Endothelial cell of umbilical vein (primary cell): ENCODE measurements at regions not wholly inside any gene's neighbourhood (a gene's known extent, or its start where the extent isn't known, plus 50 kb on each side); places are given as distances from the start of the nearest gene placed in this dataset.

Experiments
- BruUV-seq: library from RNA; stranded (reverse); fragments of 400-500 nt; replicated peaks from 2 replicates; lab custom pipeline; 2021; lab: Mats Ljungman, UMichigan
- CTCF ChIA-PET: fragments of 300-600, 350-600 bp; sonication (Branson Sonifier 250); formaldehyde crosslinking; loops from one replicate; lab custom pipeline; 2021; ENCODE audit warnings: antibody characterized with exemption, inconsistent platforms; lab: Charles Lee
- POLR2A ChIA-PET: fragments of 300-600, 350-600 bp; sonication (Branson Sonifier 250); formaldehyde crosslinking; loops from one replicate; lab custom pipeline; 2021; ENCODE audit warnings: antibody characterized with exemption, inconsistent platforms; lab: Charles Lee
- DNase-seq: peaks from one replicate; pipeline ENCODE4 v3.0.0-alpha.2; 2011; ENCODE audit warnings: low read depth, low spot score
- FAIRE-seq: peaks from 2 replicates; lab custom pipeline; 2011; peaks lifted over from hg19 to GRCh38; lab: Jason Lieb, UNC
- H2AFZ ChIP-seq: 2 replicates; pipeline ENCODE4 v1.6.0; 2012; ENCODE audit warnings: low read depth, low read length, control low read depth, inconsistent platforms
- H3K27ac ChIP-seq: 2 replicates; pipeline ENCODE4 v1.5.1; 2011; ENCODE audit warnings: low read depth, mild to moderate bottlenecking, control low read depth, low read length, moderate library complexity; ENCODE audit not compliant: insufficient read depth
- H3K27me3 ChIP-seq, 2 experiments: 2 replicates each; pipeline versions ENCODE4 v1.6.0 to v1.6.1; 2011; ENCODE audit warnings: low read length in 2 of 2, mixed read lengths in 1 of 2; ENCODE audit not compliant: control insufficient read depth in 2 of 2, insufficient read depth in 2 of 2
- H3K36me3 ChIP-seq, 2 experiments: 2 replicates in 1 of 2; 3 replicates in 1 of 2; pipeline ENCODE4 v1.5.1; 2011; ENCODE audit warnings: low read length in 2 of 2, mild to moderate bottlenecking in 1 of 2, moderate library complexity in 1 of 2; ENCODE audit not compliant: control insufficient read depth in 2 of 2, insufficient read depth in 2 of 2; ENCODE audit errors: extremely low read depth in 1 of 2
- H3K4me1 ChIP-seq: 3 replicates; pipeline ENCODE4 v1.5.1; 2011; ENCODE audit warnings: mild to moderate bottlenecking, low read length; ENCODE audit not compliant: control insufficient read depth, insufficient read depth; ENCODE audit errors: extremely low read depth
- H3K4me2 ChIP-seq: 2 replicates; pipeline ENCODE4 v1.6.1; 2011; ENCODE audit warnings: low read length, control low read depth, mixed read lengths; ENCODE audit not compliant: insufficient read depth
- H3K4me3 ChIP-seq, 3 experiments: fragments of 200-600 bp in 1 of 3; sonication (generic), shearing (Covaris generic) in 1 of 3; replicated peaks in 1 of 3; 2 replicates each; pipeline ENCODE4 v1.5.1; 2011 to 2016; ENCODE audit warnings: control low read depth in 3 of 3, low read length in 3 of 3, mild to moderate bottlenecking in 2 of 3, inconsistent platforms in 1 of 3, low read depth in 1 of 3, moderate library complexity in 1 of 3; ENCODE audit not compliant: insufficient read depth in 1 of 3
- H3K79me2 ChIP-seq: 2 replicates; pipeline ENCODE4 v1.6.0; 2012; ENCODE audit warnings: low read length, inconsistent platforms; ENCODE audit not compliant: control insufficient read depth, insufficient read depth
- H3K9ac ChIP-seq: replicated peaks from 2 replicates; pipeline ENCODE3; 2011; ENCODE audit warnings: low read length, control low read depth; ENCODE audit not compliant: insufficient read depth; ENCODE audit errors: extremely low read depth
- H3K9me1 ChIP-seq: replicated peaks from 3 replicates; pipeline ENCODE4 v1.6.0; 2011; ENCODE audit warnings: mild to moderate bottlenecking, low read length; ENCODE audit not compliant: control insufficient read depth, insufficient read depth; ENCODE audit errors: extremely low read depth
- H3K9me3 ChIP-seq: replicated peaks from 2 replicates; pipeline ENCODE4 v1.5.1; 2012; ENCODE audit warnings: low read length, inconsistent platforms; ENCODE audit not compliant: control insufficient read depth, insufficient read depth
- H4K20me1 ChIP-seq: replicated peaks from 2 replicates; pipeline ENCODE3; 2011; ENCODE audit warnings: mild to moderate bottlenecking, low read length; ENCODE audit not compliant: control insufficient read depth, insufficient read depth; ENCODE audit errors: extremely low read depth
- CTCF ChIP-seq, 2 donors: IDR thresholded peaks; 1 replicate in 1 of 2; 2 replicates in 1 of 2; pipeline ENCODE4 v1.5.1; 2011; ENCODE audit warnings: low read length in 2 of 2, mild to moderate bottlenecking in 2 of 2, moderate library complexity in 2 of 2, control low read depth in 1 of 2, inconsistent platforms in 1 of 2, low read depth in 1 of 2; ENCODE audit not compliant: insufficient read depth in 1 of 2; ENCODE audit errors: extremely low read depth in 1 of 2
- EZH2 ChIP-seq: IDR thresholded peaks from 2 replicates; pipeline ENCODE4 v1.6.1; 2012; ENCODE audit warnings: borderline replicate concordance, low read depth, mild to moderate bottlenecking, moderate library complexity, low read length, inconsistent platforms; ENCODE audit not compliant: severe bottlenecking
- FOS ChIP-seq: IDR thresholded peaks from 2 replicates; pipeline ENCODE4 v1.6.1; 2011; ENCODE audit warnings: mild to moderate bottlenecking, low read length, moderate library complexity, borderline replicate concordance; ENCODE audit not compliant: insufficient read depth
- GATA2 ChIP-seq: IDR thresholded peaks from 2 replicates; pipeline ENCODE4 v1.7.0; 2011; ENCODE audit warnings: low read depth, mild to moderate bottlenecking, moderate library complexity, mixed read lengths, low read length; ENCODE audit not compliant: insufficient read length, insufficient read depth
- JUN ChIP-seq: IDR thresholded peaks from 2 replicates; pipeline ENCODE4 v1.6.1; 2011; ENCODE audit warnings: borderline replicate concordance, low read depth; ENCODE audit not compliant: insufficient read length, insufficient read depth
- MAX ChIP-seq: IDR thresholded peaks from 2 replicates; pipeline ENCODE4 v1.6.1; 2011; ENCODE audit not compliant: insufficient read depth, insufficient read length
- MYC ChIP-seq: IDR thresholded peaks from one replicate; pipeline ENCODE4 v1.6.1; 2011; ENCODE audit warnings: mild to moderate bottlenecking, low read depth, low read length
- POLR2A ChIP-seq: IDR thresholded peaks from 2 replicates; pipeline ENCODE4 v1.6.1; 2012; ENCODE audit warnings: low read depth, mild to moderate bottlenecking, control low read depth, low read length
- POLR2AphosphoS5 ChIP-seq: IDR thresholded peaks from 2 replicates; pipeline ENCODE4 v1.6.1; 2012; ENCODE audit warnings: low read depth, mild to moderate bottlenecking, control low read depth, low read length, moderate library complexity; ENCODE audit not compliant: insufficient read depth
- dilution Hi-C: fragments of 300-500 bp; cut with MboI; formaldehyde crosslinking; loops from one replicate; pipeline ENCODE4 v1.15.0; 2019; ENCODE audit warnings: low sequenced_read_pairs; ENCODE audit not compliant: extremely low pct_ligation_motif_present
- intact Hi-C: fragments of 100-400 bp; cut with micrococcal nuclease; formaldehyde crosslinking; loops from one replicate; pipeline ENCODE4 v1.10.0; 2022

GRCh38 chrX:38919853-38920528 is 118.7 kb downstream of the MID1IP1 start:
- dilution Hi-C loops: no loop called here
- FAIRE-seq: no peak
- no peaks in the 10 kb centered on the region for H3K79me2 ChIP-seq

More at GRCh38 chrX:38919853-38920528, 118.7 kb downstream of the MID1IP1 start:
- DNase-seq: no peak
- Histone ChIP-seq H3K36me3 (no peaks in the 10 kb centered on the region), H3K4me1 (no peaks in the 10 kb centered on the region), H2AFZ (no peak overlapping the region), H3K4me3 (no peak overlapping the region), H3K27me3 (no peaks in the 10 kb centered on the region), H3K9me3 (no peaks in the 10 kb centered on the region), H3K27ac (no peak overlapping the region), H4K20me1 (no peaks in the 10 kb centered on the region), H3K9ac (no peak overlapping the region), H3K4me2 (no peak overlapping the region), H3K9me1 (no peaks in the 10 kb centered on the region)
- intact Hi-C loops: no loop called here
- POLR2A ChIA-PET: no interaction called here
- no TSS peak for BruUV-seq
- no peak for TF ChIP-seq FOS
- TF ChIP-seq POLR2AphosphoS5: no peak
- no peak for TF ChIP-seq GATA2
- no peak for TF ChIP-seq CTCF (IDR thresholded peaks at IDR 0.05; ENCODE audit: extremely low read depth in 1 of 2, insufficient read depth in 1 of 2, low read depth in 1 of 2, low read length in 2 of 2)
- no peak for TF ChIP-seq JUN
- TF ChIP-seq MAX: no peak
- TF ChIP-seq MYC: no peak
- TF ChIP-seq EZH2: no peak
- no peak for TF ChIP-seq POLR2A
- CTCF ChIA-PET: no interaction called here
